ENCODE measurements at regions not wholly inside any gene's neighbourhood (a gene's known extent, or its start where the extent isn't known, plus 50 kb on each side); places are given as distances from the start of the nearest gene placed in this dataset.

GRCh38 chr1:80917826-80918225, 882.9 kb upstream of the ADGRL2 start:
- DNase-seq (ENCODE audit: low spot score) = no peak

GRCh38 chr1:80917225-80917624, 883.5 kb upstream of the ADGRL2 start:
- peak; percentile 21 for DNase-seq (ENCODE audit: low spot score)

GRCh38 chr1:80915491-80915890, 885.2 kb upstream of the ADGRL2 start:
- no peak for DNase-seq (ENCODE audit: low spot score)

- peak; percentile 20 for DNase-seq (ENCODE audit: low spot score)
These were observed 890.3 kb upstream of the ADGRL2 start for GRCh38 chr1:80910426-80910825.

GRCh38 chr1:80909172-80909784, 891.5 kb upstream of the ADGRL2 start:
- DNase-seq (ENCODE audit: low spot score) = no peak

GRCh38 chr1:80896781-80897356, 903.9 kb upstream of the ADGRL2 start:
- no peak for DNase-seq (ENCODE audit: low spot score)

GRCh38 chr1:80894921-80895320, 905.8 kb upstream of the ADGRL2 start:
- no peak for DNase-seq (ENCODE audit: low spot score)

- peak; percentile 68 for DNase-seq (ENCODE audit: low spot score)
These were observed 907.6 kb upstream of the ADGRL2 start for GRCh38 chr1:80893115-80893514.

GRCh38 chr1:80892539-80892938, 908.2 kb upstream of the ADGRL2 start:
- DNase-seq (ENCODE audit: low spot score) = peak; percentile 47

GRCh38 chr1:80891871-80892270, 908.9 kb upstream of the ADGRL2 start:
- DNase-seq (ENCODE audit: low spot score) = peak; percentile 45

- DNase-seq (ENCODE audit: low spot score) = peak; percentile 9
These were observed 918.2 kb upstream of the ADGRL2 start for GRCh38 chr1:80882553-80882952.

GRCh38 chr1:80878343-80878742, 922.4 kb upstream of the ADGRL2 start:
- no peak for DNase-seq (ENCODE audit: low spot score)

GRCh38 chr1:80876035-80876434, 924.7 kb upstream of the ADGRL2 start:
- DNase-seq (ENCODE audit: low spot score) = no peak

GRCh38 chr1:80869299-80869698, 931.4 kb upstream of the ADGRL2 start:
- no peak for DNase-seq (ENCODE audit: low spot score)

- DNase-seq (ENCODE audit: low spot score) = no peak
These were observed 952.8 kb upstream of the ADGRL2 start for GRCh38 chr1:80847904-80848303.

GRCh38 chr1:80846966-80847365, 953.8 kb upstream of the ADGRL2 start:
- DNase-seq (ENCODE audit: low spot score) = no peak

- no peak for DNase-seq (ENCODE audit: low spot score)
These were observed 957.9 kb upstream of the ADGRL2 start for GRCh38 chr1:80842796-80843195.

- no peak for DNase-seq (ENCODE audit: low spot score)
These were observed 959.5 kb upstream of the ADGRL2 start for GRCh38 chr1:80841261-80841660.

GRCh38 chr1:80837066-80837465, 963.7 kb upstream of the ADGRL2 start:
- DNase-seq (ENCODE audit: low spot score) = no peak

GRCh38 chr1:80836505-80836904, 964.2 kb upstream of the ADGRL2 start:
- no peak for DNase-seq (ENCODE audit: low spot score)

GRCh38 chr1:80827666-80828065, 973.1 kb upstream of the ADGRL2 start:
- DNase-seq (ENCODE audit: low spot score) = no peak

- DNase-seq (ENCODE audit: low spot score) = no peak
These were observed 975.7 kb upstream of the ADGRL2 start for GRCh38 chr1:80825067-80825466.

GRCh38 chr1:80818211-80818610, 982.5 kb upstream of the ADGRL2 start:
- no peak for DNase-seq (ENCODE audit: low spot score)

GRCh38 chr1:80807981-80808380, 992.8 kb upstream of the ADGRL2 start:
- no peak for DNase-seq (ENCODE audit: low spot score)
